Liver (tissue), 8 donors: ENCODE measurements at regions not wholly inside any gene's neighbourhood (a gene's known extent, or its start where the extent isn't known, plus 50 kb on each side); places are given as distances from the start of the nearest gene placed in this dataset.

Source experiments
- DNase-seq: peaks from one replicate; pipeline ENCODE4 v3.0.0-alpha.2; 2017; ENCODE audit warnings: low spot score
- H3K27ac ChIP-seq, 2 donors: one replicate each; pipeline ENCODE4 v1.7.0; 2013; ENCODE audit warnings: inconsistent platforms in 2 of 2, low read length in 2 of 2, control low read depth in 1 of 2, low read depth in 1 of 2, mild to moderate bottlenecking in 1 of 2
- H3K27me3 ChIP-seq, 4 donors: one replicate each; pipeline versions ENCODE4 v1.6.1 to v1.7.0; 2013; ENCODE audit warnings: low read length in 3 of 4, inconsistent platforms in 1 of 4, mild to moderate bottlenecking in 1 of 4, moderate library complexity in 1 of 4; ENCODE audit not compliant: control insufficient read depth in 4 of 4, insufficient read depth in 4 of 4
- H3K36me3 ChIP-seq, 4 donors: one replicate each; pipeline versions ENCODE4 v1.6.1 to v1.7.0; 2013; ENCODE audit warnings: low read length in 3 of 4, mild to moderate bottlenecking in 3 of 4, low read depth in 1 of 4, moderate library complexity in 1 of 4; ENCODE audit not compliant: control insufficient read depth in 4 of 4, insufficient read depth in 3 of 4
- H3K4me1 ChIP-seq, 4 donors: one replicate each; pipeline versions ENCODE4 v1.6.1 to v1.7.0; 2013; ENCODE audit warnings: low read length in 3 of 4, mild to moderate bottlenecking in 3 of 4, moderate library complexity in 1 of 4; ENCODE audit not compliant: control insufficient read depth in 4 of 4, insufficient read depth in 4 of 4
- H3K4me3 ChIP-seq, 3 donors: one replicate each; pipeline versions ENCODE4 v1.6.1 to v1.7.0; 2013; ENCODE audit warnings: low read length in 3 of 3, control low read depth in 1 of 3, low read depth in 1 of 3, mild to moderate bottlenecking in 1 of 3
- H3K9ac ChIP-seq, 2 donors: one replicate each; pipeline ENCODE4 v1.7.0; 2013; ENCODE audit warnings: low read length in 2 of 2, mild to moderate bottlenecking in 2 of 2, moderate library complexity in 2 of 2, control low read depth in 1 of 2, low read depth in 1 of 2
- H3K9me3 ChIP-seq, 4 donors: one replicate each; pipeline versions ENCODE4 v1.6.1 to v1.7.0; 2013; ENCODE audit warnings: low read length in 3 of 4; ENCODE audit not compliant: control insufficient read depth in 4 of 4
- EGR1 ChIP-seq, 2 donors: IDR thresholded peaks; 2 replicates each; pipeline ENCODE4 v1.6.1; 2016 to 2018; ENCODE audit warnings: antibody characterized with exemption in 2 of 2, low read depth in 2 of 2
- FOXA1 ChIP-seq: IDR thresholded peaks from 2 replicates; pipeline ENCODE4 v1.6.1; 2016; ENCODE audit warnings: antibody characterized with exemption
- FOXA2 ChIP-seq: IDR thresholded peaks from 2 replicates; pipeline ENCODE4 v1.6.1; 2016; ENCODE audit warnings: antibody characterized with exemption
- HNF4G ChIP-seq: IDR thresholded peaks from 2 replicates; pipeline ENCODE4 v1.6.1; 2016; ENCODE audit warnings: antibody characterized with exemption
- JUND ChIP-seq, 2 donors: IDR thresholded peaks; 2 replicates each; pipeline ENCODE4 v1.6.1; 2016; ENCODE audit warnings: antibody characterized with exemption in 2 of 2
- NR2F2 ChIP-seq: IDR thresholded peaks from 2 replicates; pipeline ENCODE4 v1.6.1; 2016; ENCODE audit warnings: antibody characterized with exemption
- REST ChIP-seq: IDR thresholded peaks from 2 replicates; pipeline ENCODE4 v1.6.1; 2016; ENCODE audit warnings: antibody characterized with exemption, mild to moderate bottlenecking
- RXRA ChIP-seq, 2 donors: IDR thresholded peaks; 2 replicates each; pipeline ENCODE4 v1.6.1; 2017 to 2018; ENCODE audit warnings: antibody characterized with exemption in 2 of 2, mild to moderate bottlenecking in 1 of 2
- TAF1 ChIP-seq: conservative IDR thresholded peaks from 2 replicates; pipeline ENCODE4 v1.6.1; 2016; ENCODE audit warnings: antibody characterized with exemption, mild to moderate bottlenecking
- YY1 ChIP-seq: IDR thresholded peaks from 2 replicates; pipeline ENCODE4 v1.6.1; 2016; ENCODE audit warnings: antibody characterized with exemption, mild to moderate bottlenecking
- ZBTB33 ChIP-seq: IDR thresholded peaks from 2 replicates; pipeline ENCODE4 v1.6.1; 2016; ENCODE audit warnings: antibody characterized with exemption
- WGBS: extraction: QIAGEN DNeasy Blood & Tissue Kit; methylation state at CpG from one replicate; pipeline ENCODE4 v1.1.7; 2013; 5-methylcytosine and 5-hydroxymethylcytosine counted together
- TF ChIP-seq, protein P1 (sequence below): fragments of 150-350 bp; IDR thresholded peaks from 2 replicates; pipeline ENCODE4 v1.5.1; 2017; ENCODE audit warnings: improper control_type of control experiment, low read depth, low read length; ENCODE audit not compliant: missing input control
- donor health status: healthy.
- donor health status: healthy.
- donor health status: healthy.
- donor health status: healthy.
- donor health status: healthy.

DNA sequence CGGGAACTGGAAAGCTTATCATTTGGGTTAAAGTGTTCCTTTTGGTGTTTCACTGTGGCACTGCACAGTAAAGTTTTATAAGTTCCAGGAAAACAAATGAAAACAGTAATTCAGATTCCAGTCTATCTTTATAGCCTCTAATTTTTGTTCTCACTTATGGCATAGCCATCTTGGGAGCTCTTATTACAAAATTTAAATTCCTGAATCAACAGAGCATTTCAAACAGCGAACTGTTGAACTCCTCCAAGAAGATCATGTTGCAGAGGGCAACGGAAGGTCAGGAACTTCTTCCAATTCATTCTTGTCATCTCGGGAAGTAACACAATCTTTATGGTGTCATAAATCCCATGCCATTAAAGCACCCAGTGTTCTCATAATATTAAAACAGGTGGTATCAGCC, 229.1 kb downstream of the KCNC2 start:
- Histone ChIP-seq H3K27me3 (no peaks in the 10 kb centered on the region), H3K27ac (no peak overlapping the region), H3K4me1 (peaks cover 2 to 28% (median 22%) of the 10 kb centered on the region in 4 donors), H3K9me3 (no peaks in the 10 kb centered on the region), H3K9ac (no peak overlapping the region), H3K36me3 (no peaks in the 10 kb centered on the region), H3K4me3 (no peak overlapping the region)
- no peak for TF ChIP-seq NR2F2
- no peak for TF ChIP-seq REST
- no peak for TF ChIP-seq EGR1 (IDR thresholded peaks at IDR 0.05; ENCODE audit: low read depth in 2 of 2)
- no peak for TF ChIP-seq ZBTB33
- no peak for TF ChIP-seq FOXA1
- TF ChIP-seq TAF1, result no peak
- TF ChIP-seq FOXA2, result no peak
- TF ChIP-seq YY1, result no peak
- TF ChIP-seq HNF4G, result no peak
- TF ChIP-seq RXRA (IDR thresholded peaks at IDR 0.05), result no peak
- TF ChIP-seq, protein P1, sequence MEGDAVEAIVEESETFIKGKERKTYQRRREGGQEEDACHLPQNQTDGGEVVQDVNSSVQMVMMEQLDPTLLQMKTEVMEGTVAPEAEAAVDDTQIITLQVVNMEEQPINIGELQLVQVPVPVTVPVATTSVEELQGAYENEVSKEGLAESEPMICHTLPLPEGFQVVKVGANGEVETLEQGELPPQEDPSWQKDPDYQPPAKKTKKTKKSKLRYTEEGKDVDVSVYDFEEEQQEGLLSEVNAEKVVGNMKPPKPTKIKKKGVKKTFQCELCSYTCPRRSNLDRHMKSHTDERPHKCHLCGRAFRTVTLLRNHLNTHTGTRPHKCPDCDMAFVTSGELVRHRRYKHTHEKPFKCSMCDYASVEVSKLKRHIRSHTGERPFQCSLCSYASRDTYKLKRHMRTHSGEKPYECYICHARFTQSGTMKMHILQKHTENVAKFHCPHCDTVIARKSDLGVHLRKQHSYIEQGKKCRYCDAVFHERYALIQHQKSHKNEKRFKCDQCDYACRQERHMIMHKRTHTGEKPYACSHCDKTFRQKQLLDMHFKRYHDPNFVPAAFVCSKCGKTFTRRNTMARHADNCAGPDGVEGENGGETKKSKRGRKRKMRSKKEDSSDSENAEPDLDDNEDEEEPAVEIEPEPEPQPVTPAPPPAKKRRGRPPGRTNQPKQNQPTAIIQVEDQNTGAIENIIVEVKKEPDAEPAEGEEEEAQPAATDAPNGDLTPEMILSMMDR, result no peak
- no peak for TF ChIP-seq JUND (IDR thresholded peaks at IDR 0.05)
- WGBS, result 49% methylated on average over 4 of the region's 4 CpGs
- no peak for DNase-seq

DNA sequence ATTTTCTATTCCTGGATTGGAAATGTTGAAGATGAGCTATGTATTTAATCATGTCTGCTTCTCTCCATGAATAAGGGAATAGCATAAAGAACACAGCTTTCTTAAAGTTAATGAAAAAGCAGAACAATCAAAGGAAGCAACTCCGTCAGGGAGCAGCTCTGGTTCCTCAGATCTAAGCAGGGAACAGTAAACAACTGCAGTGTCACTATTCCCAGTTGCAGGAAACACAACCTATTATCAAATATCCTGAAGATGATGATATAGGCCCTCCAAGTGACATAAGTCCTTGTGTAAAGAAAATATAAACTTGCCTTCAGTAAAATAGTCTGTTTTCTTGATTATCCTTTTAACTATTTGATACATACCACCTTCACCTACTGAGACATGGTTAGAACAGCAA, 228.1 kb downstream of the KCNC2 start:
- DNase-seq, result no peak
- TF ChIP-seq EGR1 (IDR thresholded peaks at IDR 0.05; ENCODE audit: low read depth in 2 of 2), result no peak
- TF ChIP-seq REST, result no peak
- Histone ChIP-seq H3K36me3 (no peaks in the 10 kb centered on the region), H3K4me3 (no peak overlapping the region), H3K9me3 (no peaks in the 10 kb centered on the region), H3K27ac (no peak overlapping the region), H3K4me1 (peaks cover 2 to 37% (median 26%) of the 10 kb centered on the region in 4 donors), H3K27me3 (no peaks in the 10 kb centered on the region), H3K9ac (no peak overlapping the region)
- 40% methylated on average over 1 of the region's 1 CpG for WGBS
